ENCODE measurements at regions not wholly inside any gene's neighbourhood (a gene's known extent, or its start where the extent isn't known, plus 50 kb on each side); places are given as distances from the start of the nearest gene placed in this dataset.

DNA sequence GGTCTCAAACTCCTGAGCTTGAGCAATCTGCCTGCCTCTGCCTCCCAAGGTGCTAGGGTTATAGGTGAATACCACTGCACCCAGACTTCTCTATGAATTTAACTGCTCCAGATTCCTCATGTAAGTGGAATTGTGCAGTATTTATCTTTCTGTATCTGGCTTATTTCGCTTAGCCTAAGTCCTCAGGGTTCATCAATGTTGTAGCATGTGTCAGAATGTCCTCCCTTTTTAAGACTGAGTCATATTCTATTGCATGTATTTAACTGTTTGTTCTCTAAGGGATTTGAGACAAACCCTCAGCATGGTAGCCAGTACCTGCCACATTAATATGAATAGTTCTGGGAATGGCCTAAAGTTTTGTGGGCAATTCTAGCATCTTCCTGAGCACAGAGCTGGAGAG lies 53.9 kb upstream of the TUT7 start:
- TF ChIP-seq, protein P1, sequence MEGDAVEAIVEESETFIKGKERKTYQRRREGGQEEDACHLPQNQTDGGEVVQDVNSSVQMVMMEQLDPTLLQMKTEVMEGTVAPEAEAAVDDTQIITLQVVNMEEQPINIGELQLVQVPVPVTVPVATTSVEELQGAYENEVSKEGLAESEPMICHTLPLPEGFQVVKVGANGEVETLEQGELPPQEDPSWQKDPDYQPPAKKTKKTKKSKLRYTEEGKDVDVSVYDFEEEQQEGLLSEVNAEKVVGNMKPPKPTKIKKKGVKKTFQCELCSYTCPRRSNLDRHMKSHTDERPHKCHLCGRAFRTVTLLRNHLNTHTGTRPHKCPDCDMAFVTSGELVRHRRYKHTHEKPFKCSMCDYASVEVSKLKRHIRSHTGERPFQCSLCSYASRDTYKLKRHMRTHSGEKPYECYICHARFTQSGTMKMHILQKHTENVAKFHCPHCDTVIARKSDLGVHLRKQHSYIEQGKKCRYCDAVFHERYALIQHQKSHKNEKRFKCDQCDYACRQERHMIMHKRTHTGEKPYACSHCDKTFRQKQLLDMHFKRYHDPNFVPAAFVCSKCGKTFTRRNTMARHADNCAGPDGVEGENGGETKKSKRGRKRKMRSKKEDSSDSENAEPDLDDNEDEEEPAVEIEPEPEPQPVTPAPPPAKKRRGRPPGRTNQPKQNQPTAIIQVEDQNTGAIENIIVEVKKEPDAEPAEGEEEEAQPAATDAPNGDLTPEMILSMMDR (conservative IDR thresholded peaks at IDR 0.05 in 1 of 2, IDR thresholded peaks at IDR 0.05 in 1 of 2; ENCODE audit: low read depth in 1 of 2, low read length in 2 of 2), result no peak
- no peak for TF ChIP-seq EZH2 (IDR thresholded peaks at IDR 0.05; ENCODE audit: low read length, missing control alignments)

Data from fibroblast of lung (primary cell).